Epithelial cell of proximal tubule (primary cell): ENCODE measurements at regions not wholly inside any gene's neighbourhood (a gene's known extent, or its start where the extent isn't known, plus 50 kb on each side); places are given as distances from the start of the nearest gene placed in this dataset.

Experiments used
- DNase-seq: peaks from one replicate; pipeline ENCODE4 v3.0.0-alpha.2; 2011; ENCODE audit warnings: low read depth
- H3K4me3 ChIP-seq: 2 replicates; pipeline ENCODE4 v1.5.1; 2011; ENCODE audit warnings: low read depth, mild to moderate bottlenecking, low read length
- CTCF ChIP-seq: conservative IDR thresholded peaks from 2 replicates; pipeline ENCODE4 v1.5.1; 2012; ENCODE audit warnings: low read depth, mild to moderate bottlenecking, low read length

- no peak overlapping the region for H3K4me3 ChIP-seq
- no peak for TF ChIP-seq CTCF
- no peak for DNase-seq
These were observed 296.2 kb downstream of the LRRIQ3 start for GRCh38 chr1:73901738-73902137.

- TF ChIP-seq CTCF, result no peak
- no peak overlapping the region for H3K4me3 ChIP-seq
- no peak for DNase-seq
These were observed 298.7 kb downstream of the LRRIQ3 start for GRCh38 chr1:73899311-73899710.

- no peak overlapping the region for H3K4me3 ChIP-seq
- DNase-seq, result no peak
- no peak for TF ChIP-seq CTCF
These were observed 299.4 kb downstream of the LRRIQ3 start for GRCh38 chr1:73898540-73898939.

GRCh38 chr1:73887412-73887811 is 310.6 kb downstream of the LRRIQ3 start:
- DNase-seq, result no peak
- no peak overlapping the region for H3K4me3 ChIP-seq
- TF ChIP-seq CTCF, result no peak

GRCh38 chr1:73886716-73887115 is 311.3 kb downstream of the LRRIQ3 start:
- TF ChIP-seq CTCF, result no peak
- no peak overlapping the region for H3K4me3 ChIP-seq
- no peak for DNase-seq

- no peak for TF ChIP-seq CTCF
- no peak overlapping the region for H3K4me3 ChIP-seq
- DNase-seq, result no peak
These were observed 323.2 kb downstream of the LRRIQ3 start for GRCh38 chr1:73874806-73875205.

- DNase-seq, result no peak
- H3K4me3 ChIP-seq, result no peak overlapping the region
- no peak for TF ChIP-seq CTCF
These were observed 329.1 kb downstream of the LRRIQ3 start for GRCh38 chr1:73868810-73869336.
